Naive thymus-derived CD8-positive, alpha-beta T cell (primary cell): ENCODE measurements at regions not wholly inside any gene's neighbourhood (a gene's known extent, or its start where the extent isn't known, plus 50 kb on each side); places are given as distances from the start of the nearest gene placed in this dataset.

Experiments
- ATAC-seq, 2 donors: fragments of 150-1000 bp; cut with Tn5 transposase in 1 of 2; sonication (Bioruptor Pico), chemical (Tn5 transposase) in 1 of 2; 1 replicate in 1 of 2; 2 replicates in 1 of 2; pipeline ENCODE4 v1.10.0; 2021; ENCODE audit warnings: mild to moderate bottlenecking in 2 of 2, moderate library complexity in 2 of 2
- POLR2A ChIA-PET: fragments of 350-600 bp; sonication (Branson Sonifier 250); formaldehyde crosslinking; loops from one replicate; lab custom pipeline; 2021; ENCODE audit warnings: antibody characterized with exemption; lab: Charles Lee
- DNase-seq, 10 donors: peaks; one replicate each; pipeline versions ENCODE4 v3.0.0 to v3.0.0-alpha.2; 2020 to 2022
- H3K27ac Mint-ChIP-seq, 10 donors: one replicate each; pipeline ENCODE4 v1.8.0; 2020 to 2022; ENCODE audit warnings: mild to moderate bottlenecking in 10 of 10, mixed read lengths in 10 of 10, moderate library complexity in 4 of 10, inconsistent platforms in 1 of 10
- H3K27me3 Mint-ChIP-seq, 5 donors: one replicate each; pipeline ENCODE4 v1.8.0; 2021 to 2022; ENCODE audit warnings: mixed read lengths in 5 of 5
- H3K36me3 Mint-ChIP-seq, 3 donors: one replicate each; pipeline ENCODE4 v1.8.0; 2020 to 2022; ENCODE audit warnings: mixed read lengths in 3 of 3, mild to moderate bottlenecking in 2 of 3, inconsistent platforms in 1 of 3
- H3K4me1 Mint-ChIP-seq, 4 donors: one replicate each; pipeline ENCODE4 v1.8.0; 2021 to 2022; ENCODE audit warnings: mixed read lengths in 4 of 4
- H3K4me3 Mint-ChIP-seq, 10 donors: one replicate each; pipeline ENCODE4 v1.8.0; 2020 to 2022; ENCODE audit warnings: mild to moderate bottlenecking in 10 of 10, mixed read lengths in 10 of 10, moderate library complexity in 6 of 10, inconsistent platforms in 1 of 10
- H3K9me3 Mint-ChIP-seq, 9 donors: one replicate each; pipeline ENCODE4 v1.8.0; 2020 to 2022; ENCODE audit warnings: mixed read lengths in 9 of 9, mild to moderate bottlenecking in 3 of 9, inconsistent platforms in 1 of 9, moderate library complexity in 1 of 9

GRCh38 chr18:11521853-11522252 lies 87.5 kb upstream of the SLC35G4 start:
- Mint-ChIP-seq H3K4me3 (no peak overlapping the region), H3K36me3 (no peaks in the 10 kb centered on the region), H3K9me3 (no peaks in the 10 kb centered on the region), H3K27ac (no peak overlapping the region), H3K4me1 (no peaks in the 10 kb centered on the region), H3K27me3 (peaks cover 0 to 13% (median 5%) of the 10 kb centered on the region in 5 donors)
- POLR2A ChIA-PET = no interaction called here
- DNase-seq (no peak), ATAC-seq (no peak)

- H3K36me3 Mint-ChIP-seq = no peaks in the 10 kb centered on the region
- H3K4me1 Mint-ChIP-seq = no peaks in the 10 kb centered on the region
- H3K4me3 Mint-ChIP-seq = no peak overlapping the region
- no peak overlapping the region for H3K27ac Mint-ChIP-seq
- H3K27me3 Mint-ChIP-seq = peaks cover 0 to 15% (median 6%) of the 10 kb centered on the region in 5 donors
- POLR2A ChIA-PET = no interaction called here
- no peak for ATAC-seq
- DNase-seq = no peak
- no peaks in the 10 kb centered on the region for H3K9me3 Mint-ChIP-seq
Observed at GRCh38 chr18:11520536-11520935, 88.9 kb upstream of the SLC35G4 start.

- Mint-ChIP-seq H3K9me3 (no peaks in the 10 kb centered on the region), H3K4me3 (no peak overlapping the region), H3K27ac (peak overlapping the region in 1 of 10 donors; percentile 63), H3K4me1 (no peaks in the 10 kb centered on the region), H3K36me3 (no peaks in the 10 kb centered on the region), H3K27me3 (peaks cover 0 to 14% (median 5%) of the 10 kb centered on the region in 5 donors)
- POLR2A ChIA-PET = no interaction called here
- no peak for ATAC-seq
- DNase-seq = peak in 1 of 10 donors; percentile 16
Observed at GRCh38 chr18:11518788-11519685, 90.4 kb upstream of the SLC35G4 start.

GRCh38 chr18:11517704-11518103 lies 91.7 kb upstream of the SLC35G4 start:
- Mint-ChIP-seq H3K27ac (no peak overlapping the region), H3K9me3 (no peaks in the 10 kb centered on the region), H3K36me3 (no peaks in the 10 kb centered on the region), H3K27me3 (peaks cover 0 to 5% (median 0%) of the 10 kb centered on the region in 5 donors), H3K4me3 (no peak overlapping the region), H3K4me1 (no peaks in the 10 kb centered on the region)
- POLR2A ChIA-PET = no interaction called here
- ATAC-seq = no peak
- DNase-seq = no peak

- no peak overlapping the region for H3K27ac Mint-ChIP-seq
Observed at GRCh38 chr18:11516751-11517503, 92.5 kb upstream of the SLC35G4 start.

GRCh38 chr18:11514267-11514666 lies 95.1 kb upstream of the SLC35G4 start:
- no peak overlapping the region for H3K4me3 Mint-ChIP-seq
- H3K9me3 Mint-ChIP-seq = no peaks in the 10 kb centered on the region
- no peak overlapping the region for H3K27ac Mint-ChIP-seq
- POLR2A ChIA-PET = no interaction called here
- no peaks in the 10 kb centered on the region for H3K36me3 Mint-ChIP-seq
- ATAC-seq (no peak), DNase-seq (no peak)
- peaks cover 0 to 3% (median 0%) of the 10 kb centered on the region in 5 donors for H3K27me3 Mint-ChIP-seq
- peaks cover 0 to 7% (median 0%) of the 10 kb centered on the region in 4 donors for H3K4me1 Mint-ChIP-seq

More at GRCh38 chr18:11516751-11517503, 92.5 kb upstream of the SLC35G4 start:
- peaks cover 0 to 5% (median 0%) of the 10 kb centered on the region in 5 donors for H3K27me3 Mint-ChIP-seq
- ATAC-seq (no peak), DNase-seq (no peak)
- POLR2A ChIA-PET = no interaction called here
- peaks cover 0 to 2% (median 0%) of the 10 kb centered on the region in 4 donors for H3K4me1 Mint-ChIP-seq
- H3K4me3 Mint-ChIP-seq = no peak overlapping the region
- H3K9me3 Mint-ChIP-seq = no peaks in the 10 kb centered on the region
- H3K36me3 Mint-ChIP-seq = no peaks in the 10 kb centered on the region

GRCh38 chr18:11512096-11513025 lies 97.0 kb upstream of the SLC35G4 start:
- POLR2A ChIA-PET = no interaction called here

GRCh38 chr18:11511434-11512095 lies 97.8 kb upstream of the SLC35G4 start:
- Mint-ChIP-seq H3K4me3 (no peak overlapping the region), H3K27ac (no peak overlapping the region), H3K27me3 (peaks cover 0 to 1% (median 0%) of the 10 kb centered on the region in 5 donors), H3K9me3 (peaks cover 0 to 2% (median 0%) of the 10 kb centered on the region in 9 donors), H3K36me3 (no peaks in the 10 kb centered on the region), H3K4me1 (peaks cover 0 to 7% (median 0%) of the 10 kb centered on the region in 4 donors)
- ATAC-seq (no peak), DNase-seq (no peak)
- POLR2A ChIA-PET = no interaction called here

More at GRCh38 chr18:11512096-11513025, 97.0 kb upstream of the SLC35G4 start:
- H3K4me3 Mint-ChIP-seq = no peak overlapping the region
- DNase-seq = no peak
- no peak for ATAC-seq
- no peaks in the 10 kb centered on the region for H3K36me3 Mint-ChIP-seq
- H3K4me1 Mint-ChIP-seq = peaks cover 0 to 7% (median 0%) of the 10 kb centered on the region in 4 donors
- H3K27ac Mint-ChIP-seq = no peak overlapping the region
- peaks cover 0 to 1% (median 0%) of the 10 kb centered on the region in 9 donors for H3K9me3 Mint-ChIP-seq
- peaks cover 0 to 3% (median 0%) of the 10 kb centered on the region in 5 donors for H3K27me3 Mint-ChIP-seq

GRCh38 chr18:11506856-11507255 lies 102.5 kb upstream of the SLC35G4 start:
- Mint-ChIP-seq H3K4me1 (peaks cover 0 to 5% (median 0%) of the 10 kb centered on the region in 4 donors), H3K27ac (no peak overlapping the region), H3K4me3 (no peak overlapping the region), H3K36me3 (no peaks in the 10 kb centered on the region), H3K9me3 (peaks cover 0 to 2% (median 0%) of the 10 kb centered on the region in 9 donors), H3K27me3 (peaks cover 0 to 9% (median 2%) of the 10 kb centered on the region in 5 donors)
- no peak for DNase-seq
- no peak for ATAC-seq
- POLR2A ChIA-PET = no interaction called here

GRCh38 chr18:11505993-11506392 lies 103.4 kb upstream of the SLC35G4 start:
- DNase-seq (no peak), ATAC-seq (no peak)
- Mint-ChIP-seq H3K27ac (no peak overlapping the region), H3K4me1 (no peaks in the 10 kb centered on the region), H3K9me3 (peaks cover 0 to 2% (median 0%) of the 10 kb centered on the region in 9 donors), H3K4me3 (no peak overlapping the region), H3K27me3 (peaks cover 0 to 9% (median 2%) of the 10 kb centered on the region in 5 donors), H3K36me3 (no peaks in the 10 kb centered on the region)
- POLR2A ChIA-PET = no interaction called here

GRCh38 chr18:11504962-11505361 lies 104.4 kb upstream of the SLC35G4 start:
- Mint-ChIP-seq H3K4me3 (no peak overlapping the region), H3K36me3 (no peaks in the 10 kb centered on the region), H3K4me1 (no peaks in the 10 kb centered on the region), H3K27ac (no peak overlapping the region), H3K27me3 (peaks cover 0 to 10% (median 2%) of the 10 kb centered on the region in 5 donors), H3K9me3 (peaks cover 0 to 2% (median 0%) of the 10 kb centered on the region in 9 donors)
- ATAC-seq (no peak), DNase-seq (no peak)
- POLR2A ChIA-PET = no interaction called here

- Mint-ChIP-seq H3K9me3 (peaks cover 0 to under 1% (median 0%) of the 10 kb centered on the region in 9 donors), H3K27ac (no peak overlapping the region), H3K27me3 (peaks cover 0 to 16% (median 2%) of the 10 kb centered on the region in 5 donors), H3K4me1 (no peaks in the 10 kb centered on the region), H3K36me3 (no peaks in the 10 kb centered on the region), H3K4me3 (no peak overlapping the region)
- no peak for DNase-seq
- POLR2A ChIA-PET = no interaction called here
- ATAC-seq = no peak
Observed at GRCh38 chr18:11502368-11502767, 107.0 kb upstream of the SLC35G4 start.
